ENCODE measurements at regions not wholly inside any gene's neighbourhood (a gene's known extent, or its start where the extent isn't known, plus 50 kb on each side); places are given as distances from the start of the nearest gene placed in this dataset.

GRCh38 chr16:58970775-58971174 is 236.7 kb upstream of the GOT2 start:
- TF ChIP-seq POLR2AphosphoS5 (IDR thresholded peaks at IDR 0.05), result no peak
- TF ChIP-seq CTCF (IDR thresholded peaks at IDR 0.05), result no peak

Measured in prostate gland (tissue), 2 donors.